ENCODE measurements at regions not wholly inside any gene's neighbourhood (a gene's known extent, or its start where the extent isn't known, plus 50 kb on each side); places are given as distances from the start of the nearest gene placed in this dataset.

DNA sequence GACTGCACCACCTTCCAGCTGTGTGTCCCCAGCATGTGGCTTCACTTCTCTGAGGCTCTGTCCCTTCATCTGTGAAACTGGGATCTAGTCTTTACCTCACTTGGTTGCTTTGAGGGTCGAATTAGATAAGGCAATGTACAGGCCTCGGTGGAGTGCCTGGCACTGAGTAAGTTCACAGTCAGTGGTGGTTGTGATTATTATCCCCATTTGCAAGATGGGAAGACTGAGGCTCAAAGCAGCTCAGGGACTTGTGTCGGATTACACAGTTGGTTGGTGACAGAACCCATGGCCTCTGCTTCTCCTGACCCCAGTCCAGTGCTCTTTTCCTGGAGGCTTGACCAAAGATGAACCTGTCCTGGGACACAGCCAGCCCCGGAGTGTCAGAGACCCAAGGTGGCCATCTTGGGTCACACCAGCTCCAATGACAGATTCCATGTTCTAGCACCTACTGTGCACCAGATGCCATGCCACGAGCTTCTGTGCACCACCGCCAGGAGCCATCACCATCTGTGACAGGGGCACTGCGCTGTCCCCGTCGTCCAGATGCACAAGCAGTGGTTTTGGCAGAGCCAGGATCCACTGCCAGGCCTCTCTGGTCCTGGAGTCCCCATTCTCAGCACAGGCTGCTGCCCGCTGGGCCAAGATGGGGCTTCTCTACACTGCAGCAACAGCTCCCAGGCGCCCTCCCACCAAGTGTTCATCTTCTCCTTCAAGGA, 60.5 kb downstream of the IGLL1 start:
- Histone ChIP-seq H3K27me3 (ENCODE audit: low read length) (no peaks in the 10 kb centered on the region), H3F3A (ENCODE audit: insufficient read depth) (no peaks in the 10 kb centered on the region), H2AFZ (ENCODE audit: low read depth, low read length, severe bottlenecking) (no peak overlapping the region), H3K79me2 (ENCODE audit: insufficient read depth, low read length) (no peaks in the 10 kb centered on the region), H3K4me2 (ENCODE audit: low read depth, low read length, poor library complexity, severe bottlenecking) (no peak overlapping the region), H3K9me3 (ENCODE audit: insufficient read depth, low read length) (no peaks in the 10 kb centered on the region), H3K36me3 (ENCODE audit: low read length) (no peaks in the 10 kb centered on the region), H3K9ac (ENCODE audit: low read length) (no peak overlapping the region), H4K20me1 (ENCODE audit: low read depth, low read length) (no peaks in the 10 kb centered on the region), H3K4me3 (ENCODE audit: insufficient read depth, low read length, poor library complexity, severe bottlenecking) (no peak overlapping the region), H3K9me2 (replicated peaks; ENCODE audit: insufficient read depth, low read length) (no peaks in the 10 kb centered on the region), H3K27ac (ENCODE audit: low read depth, low read length) (no peak overlapping the region)
- no peak for TF ChIP-seq EZH2phosphoT487 (conservative IDR thresholded peaks at IDR 0.05; ENCODE audit: low read length)
- TF ChIP-seq, protein P1, sequence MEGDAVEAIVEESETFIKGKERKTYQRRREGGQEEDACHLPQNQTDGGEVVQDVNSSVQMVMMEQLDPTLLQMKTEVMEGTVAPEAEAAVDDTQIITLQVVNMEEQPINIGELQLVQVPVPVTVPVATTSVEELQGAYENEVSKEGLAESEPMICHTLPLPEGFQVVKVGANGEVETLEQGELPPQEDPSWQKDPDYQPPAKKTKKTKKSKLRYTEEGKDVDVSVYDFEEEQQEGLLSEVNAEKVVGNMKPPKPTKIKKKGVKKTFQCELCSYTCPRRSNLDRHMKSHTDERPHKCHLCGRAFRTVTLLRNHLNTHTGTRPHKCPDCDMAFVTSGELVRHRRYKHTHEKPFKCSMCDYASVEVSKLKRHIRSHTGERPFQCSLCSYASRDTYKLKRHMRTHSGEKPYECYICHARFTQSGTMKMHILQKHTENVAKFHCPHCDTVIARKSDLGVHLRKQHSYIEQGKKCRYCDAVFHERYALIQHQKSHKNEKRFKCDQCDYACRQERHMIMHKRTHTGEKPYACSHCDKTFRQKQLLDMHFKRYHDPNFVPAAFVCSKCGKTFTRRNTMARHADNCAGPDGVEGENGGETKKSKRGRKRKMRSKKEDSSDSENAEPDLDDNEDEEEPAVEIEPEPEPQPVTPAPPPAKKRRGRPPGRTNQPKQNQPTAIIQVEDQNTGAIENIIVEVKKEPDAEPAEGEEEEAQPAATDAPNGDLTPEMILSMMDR (IDR thresholded peaks at IDR 0.05; ENCODE audit: insufficient read depth, low read length, poor library complexity, severe bottlenecking), result no peak

GRCh38 chr22:23518376-23519187, 61.5 kb downstream of the IGLL1 start:
- Histone ChIP-seq H3K9me3 (ENCODE audit: insufficient read depth, low read length) (no peaks in the 10 kb centered on the region), H3F3A (ENCODE audit: insufficient read depth) (no peaks in the 10 kb centered on the region), H3K27me3 (ENCODE audit: low read length) (no peaks in the 10 kb centered on the region), H4K20me1 (ENCODE audit: low read depth, low read length) (no peaks in the 10 kb centered on the region), H3K9me2 (replicated peaks; ENCODE audit: insufficient read depth, low read length) (no peaks in the 10 kb centered on the region), H3K79me2 (ENCODE audit: insufficient read depth, low read length) (no peaks in the 10 kb centered on the region), H3K4me3 (ENCODE audit: insufficient read depth, low read length, poor library complexity, severe bottlenecking) (no peak overlapping the region), H3K4me2 (ENCODE audit: low read depth, low read length, poor library complexity, severe bottlenecking) (no peak overlapping the region), H2AFZ (ENCODE audit: low read depth, low read length, severe bottlenecking) (no peak overlapping the region), H3K27ac (ENCODE audit: low read depth, low read length) (no peak overlapping the region), H3K36me3 (ENCODE audit: low read length) (no peaks in the 10 kb centered on the region), H3K9ac (ENCODE audit: low read length) (no peak overlapping the region)
- TF ChIP-seq, protein P1 (IDR thresholded peaks at IDR 0.05; ENCODE audit: insufficient read depth, low read length, poor library complexity, severe bottlenecking), result no peak
- no peak for TF ChIP-seq EZH2phosphoT487 (conservative IDR thresholded peaks at IDR 0.05; ENCODE audit: low read length)

GRCh38 chr22:23517804-23518375, 62.2 kb downstream of the IGLL1 start:
- Histone ChIP-seq H3K79me2 (ENCODE audit: insufficient read depth, low read length) (no peaks in the 10 kb centered on the region), H3K9me3 (ENCODE audit: insufficient read depth, low read length) (no peaks in the 10 kb centered on the region), H3K4me2 (ENCODE audit: low read depth, low read length, poor library complexity, severe bottlenecking) (no peak overlapping the region), H3K27me3 (ENCODE audit: low read length) (no peaks in the 10 kb centered on the region), H3K9ac (ENCODE audit: low read length) (no peak overlapping the region), H3K9me2 (replicated peaks; ENCODE audit: insufficient read depth, low read length) (no peaks in the 10 kb centered on the region), H4K20me1 (ENCODE audit: low read depth, low read length) (no peaks in the 10 kb centered on the region), H3K27ac (ENCODE audit: low read depth, low read length) (no peak overlapping the region), H3K36me3 (ENCODE audit: low read length) (no peaks in the 10 kb centered on the region), H3K4me3 (ENCODE audit: insufficient read depth, low read length, poor library complexity, severe bottlenecking) (no peak overlapping the region), H3F3A (ENCODE audit: insufficient read depth) (no peaks in the 10 kb centered on the region), H2AFZ (ENCODE audit: low read depth, low read length, severe bottlenecking) (no peak overlapping the region)
- TF ChIP-seq, protein P1 (IDR thresholded peaks at IDR 0.05; ENCODE audit: insufficient read depth, low read length, poor library complexity, severe bottlenecking), result no peak
- no peak for TF ChIP-seq EZH2phosphoT487 (conservative IDR thresholded peaks at IDR 0.05; ENCODE audit: low read length)
